ENCODE measurements at regions not wholly inside any gene's neighbourhood (a gene's known extent, or its start where the extent isn't known, plus 50 kb on each side); places are given as distances from the start of the nearest gene placed in this dataset.

DNA sequence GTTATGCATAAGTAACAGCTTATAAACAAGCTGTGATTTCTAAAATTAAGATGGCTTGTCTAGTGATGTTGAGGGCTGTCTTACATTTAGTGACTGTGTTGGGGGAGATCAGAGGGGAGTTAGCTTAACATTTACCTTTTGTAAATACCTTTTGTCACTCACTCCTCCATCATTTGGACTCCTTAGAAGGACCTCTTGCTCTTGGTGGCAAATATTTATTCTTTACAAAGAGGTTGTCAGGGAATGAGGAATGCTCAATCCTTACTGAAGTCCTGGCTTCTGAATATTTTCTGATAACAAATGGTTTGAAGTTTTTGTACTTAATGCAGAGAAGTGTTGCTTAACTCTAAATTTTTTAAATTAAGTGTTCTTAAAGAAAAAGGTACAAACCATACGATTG is 438.8 kb upstream of the FAM98A start:
- no peak overlapping the region for H4K91ac ChIP-seq (replicated peaks; ENCODE audit: insufficient read length, low read length)
- no peak overlapping the region for H3K4ac ChIP-seq (replicated peaks; ENCODE audit: insufficient read length, low read depth, low read length)
- no peaks in the 10 kb centered on the region for H3K79me2 ChIP-seq (ENCODE audit: control insufficient read depth in 1 of 2, insufficient read depth in 2 of 2, low read length in 2 of 2)
- no peak overlapping the region for H3K18ac ChIP-seq (ENCODE audit: extremely low read depth, low read length)
- H3K27me3 ChIP-seq (replicated peaks in 1 of 4; ENCODE audit: control insufficient read depth in 3 of 4, extremely low read depth in 1 of 4, insufficient read depth in 3 of 4, low read length in 3 of 4) = no peaks in the 10 kb centered on the region
- H2BK120ac ChIP-seq (replicated peaks; ENCODE audit: low read depth, low read length) = no peak overlapping the region
- H3K4me2 ChIP-seq (ENCODE audit: insufficient read depth in 1 of 2, low read depth in 2 of 2, low read length in 2 of 2) = no peak overlapping the region
- CTCF ChIA-PET (ENCODE audit: partially characterized antibody) = interaction anchor here (0.6 to 1.3 kb wide), 3 partner anchors 16 to 496 kb away, joined by 3 to 7 read pairs (median 4); no protein-coding TSS in a partner anchor
- no peak overlapping the region for H2AFZ ChIP-seq (ENCODE audit: low read length)
- H2AK5ac ChIP-seq (ENCODE audit: low read depth, low read length) = no peak overlapping the region
- no peak overlapping the region for H4K5ac ChIP-seq (ENCODE audit: insufficient read length, low read depth, low read length)
- H4K8ac ChIP-seq (ENCODE audit: extremely low read depth, insufficient read depth, low read length) = no peak overlapping the region
- no peak overlapping the region for H2BK15ac ChIP-seq (ENCODE audit: low read length)
- no peak overlapping the region for H2BK20ac ChIP-seq (ENCODE audit: low read length)
- no peak overlapping the region for H3K23ac ChIP-seq (ENCODE audit: insufficient read length)
- H3K56ac ChIP-seq (replicated peaks; ENCODE audit: insufficient read length, low read depth, low read length) = no peak overlapping the region
- no peak overlapping the region for H3K27ac ChIP-seq (ENCODE audit: low read depth, low read length)
- H2BK12ac ChIP-seq (ENCODE audit: low read depth, low read length) = no peak overlapping the region
- no peaks in the 10 kb centered on the region for H4K20me1 ChIP-seq (replicated peaks in 1 of 2; ENCODE audit: control insufficient read depth in 1 of 2, insufficient read depth in 2 of 2, low read length in 2 of 2)
- FAIRE-seq (no peak), DNase-seq (ENCODE audit: low read depth in 1 of 2, low spot score in 2 of 2) (no peak)
- H3K4me3 ChIP-seq (ENCODE audit: extremely low read depth in 1 of 4, insufficient read depth in 2 of 4, low read depth in 3 of 4, low read length in 4 of 4) = no peak overlapping the region
- no peaks in the 10 kb centered on the region for H3K79me1 ChIP-seq (ENCODE audit: low read depth, low read length)
- POLR2A ChIA-PET (ENCODE audit: partially characterized antibody) = no interaction called here
- H3K14ac ChIP-seq (ENCODE audit: insufficient read length) = no peak overlapping the region
- WGBS, 2 experiments (ENCODE audit: extremely low coverage in 1 of 2, insufficient coverage in 1 of 2, insufficient read length in 1 of 2, insufficient replicate concordance in 2 of 2, low coverage in 1 of 2, low lambda C conversion rate in 2 of 2, missing lambda C conversion rate in 1 of 2) = 90% methylated on average over 1 of the region's 1 CpG; no CpG with 5 or more reads in 1 of the 2 experiments
- H3K4me1 ChIP-seq (replicated peaks in 1 of 4; ENCODE audit: control insufficient read depth in 3 of 4, insufficient read depth in 4 of 4, low read length in 3 of 4) = no peaks in the 10 kb centered on the region
- no peak overlapping the region for H3K9ac ChIP-seq (replicated peaks in 1 of 4; ENCODE audit: extremely low read depth in 1 of 4, low read depth in 3 of 4, low read length in 3 of 4)
- H2BK5ac ChIP-seq (ENCODE audit: low read depth, low read length) = no peak overlapping the region
- no peaks in the 10 kb centered on the region for H3K9me3 ChIP-seq (ENCODE audit: insufficient read depth in 2 of 2, low read depth in 1 of 2, low read length in 1 of 2)
- no peaks in the 10 kb centered on the region for H3K23me2 ChIP-seq (ENCODE audit: low read depth, low read length)
- no peaks in the 10 kb centered on the region for H3K36me3 ChIP-seq (ENCODE audit: control insufficient read depth in 2 of 4, insufficient read depth in 4 of 4, low read length in 3 of 4)
- no peak for TF ChIP-seq EP300 (IDR thresholded peaks at IDR 0.05; ENCODE audit: borderline replicate concordance in 1 of 2, low read depth in 2 of 2, low read length in 2 of 2)
- TF ChIP-seq KDM5A (IDR thresholded peaks at IDR 0.05; ENCODE audit: low read length) = no peak
- no peak for TF ChIP-seq CHD2 (IDR thresholded peaks at IDR 0.05; ENCODE audit: low read length)
- TF ChIP-seq TAF7 (optimal IDR thresholded peaks at IDR 0.05; ENCODE audit: borderline replicate concordance, low read depth, low read length) = no peak
- TF ChIP-seq MAFK (IDR thresholded peaks at IDR 0.05; ENCODE audit: low read depth, low read length) = no peak
- TF ChIP-seq, protein P1, sequence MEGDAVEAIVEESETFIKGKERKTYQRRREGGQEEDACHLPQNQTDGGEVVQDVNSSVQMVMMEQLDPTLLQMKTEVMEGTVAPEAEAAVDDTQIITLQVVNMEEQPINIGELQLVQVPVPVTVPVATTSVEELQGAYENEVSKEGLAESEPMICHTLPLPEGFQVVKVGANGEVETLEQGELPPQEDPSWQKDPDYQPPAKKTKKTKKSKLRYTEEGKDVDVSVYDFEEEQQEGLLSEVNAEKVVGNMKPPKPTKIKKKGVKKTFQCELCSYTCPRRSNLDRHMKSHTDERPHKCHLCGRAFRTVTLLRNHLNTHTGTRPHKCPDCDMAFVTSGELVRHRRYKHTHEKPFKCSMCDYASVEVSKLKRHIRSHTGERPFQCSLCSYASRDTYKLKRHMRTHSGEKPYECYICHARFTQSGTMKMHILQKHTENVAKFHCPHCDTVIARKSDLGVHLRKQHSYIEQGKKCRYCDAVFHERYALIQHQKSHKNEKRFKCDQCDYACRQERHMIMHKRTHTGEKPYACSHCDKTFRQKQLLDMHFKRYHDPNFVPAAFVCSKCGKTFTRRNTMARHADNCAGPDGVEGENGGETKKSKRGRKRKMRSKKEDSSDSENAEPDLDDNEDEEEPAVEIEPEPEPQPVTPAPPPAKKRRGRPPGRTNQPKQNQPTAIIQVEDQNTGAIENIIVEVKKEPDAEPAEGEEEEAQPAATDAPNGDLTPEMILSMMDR (IDR thresholded peaks at IDR 0.05; ENCODE audit: control extremely low read depth in 1 of 3, insufficient read depth in 1 of 3, low read depth in 1 of 3, low read length in 3 of 3) = no peak
- no peak for TF ChIP-seq TCF12 (IDR thresholded peaks at IDR 0.05; ENCODE audit: low read depth, low read length)
- TF ChIP-seq SP4 (IDR thresholded peaks at IDR 0.05; ENCODE audit: low read length) = no peak
- TF ChIP-seq TAF1 (IDR thresholded peaks at IDR 0.05; ENCODE audit: low read depth, low read length) = no peak
- no peak for TF ChIP-seq TEAD4 (IDR thresholded peaks at IDR 0.05; ENCODE audit: low read depth, low read length)
- no peak for TF ChIP-seq SAP30 (IDR thresholded peaks at IDR 0.05; ENCODE audit: insufficient read depth, insufficient replicate concordance, low read length)
- no peak for TF ChIP-seq BACH1 (IDR thresholded peaks at IDR 0.05; ENCODE audit: low read length)
- TF ChIP-seq CEBPB (IDR thresholded peaks at IDR 0.05; ENCODE audit: low read depth, low read length) = no peak
- no peak for TF ChIP-seq POLR2AphosphoS5 (IDR thresholded peaks at IDR 0.05; ENCODE audit: low read depth, low read length)

Data from H1 (cell line).